ENCODE measurements at regions not wholly inside any gene's neighbourhood (a gene's known extent, or its start where the extent isn't known, plus 50 kb on each side); places are given as distances from the start of the nearest gene placed in this dataset.

DNA sequence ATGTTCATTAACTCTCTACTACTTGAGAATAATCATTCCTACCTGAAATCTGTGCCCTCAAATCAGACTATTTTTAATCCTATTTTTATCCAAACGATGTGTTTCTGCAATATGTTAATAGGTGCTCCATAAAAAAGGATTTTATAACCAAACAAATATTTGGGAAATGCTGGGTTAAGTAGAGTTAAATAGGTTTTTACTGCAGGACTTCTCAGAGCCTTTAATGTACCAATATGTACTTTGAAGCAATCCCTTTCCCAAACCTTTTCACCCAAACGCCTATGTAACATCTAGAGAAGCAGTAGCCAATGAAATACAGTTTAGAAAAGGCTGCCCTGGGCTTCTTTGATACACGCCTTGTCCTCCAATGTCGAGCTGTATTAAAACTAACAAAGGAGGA, 182.5 kb downstream of the SP3 start:
- TF ChIP-seq PPARA (CRISPR knock-in tag; IDR thresholded peaks at IDR 0.05; ENCODE audit: borderline replicate concordance), result no peak
- TF ChIP-seq ZFP3 (CRISPR knock-in tag; IDR thresholded peaks at IDR 0.05), result no peak

Measured in SK-N-SH treated with all-trans-retinoic acid at 6 μM for 48 hours (cell line).